ENCODE measurements at regions not wholly inside any gene's neighbourhood (a gene's known extent, or its start where the extent isn't known, plus 50 kb on each side); places are given as distances from the start of the nearest gene placed in this dataset.

DNA sequence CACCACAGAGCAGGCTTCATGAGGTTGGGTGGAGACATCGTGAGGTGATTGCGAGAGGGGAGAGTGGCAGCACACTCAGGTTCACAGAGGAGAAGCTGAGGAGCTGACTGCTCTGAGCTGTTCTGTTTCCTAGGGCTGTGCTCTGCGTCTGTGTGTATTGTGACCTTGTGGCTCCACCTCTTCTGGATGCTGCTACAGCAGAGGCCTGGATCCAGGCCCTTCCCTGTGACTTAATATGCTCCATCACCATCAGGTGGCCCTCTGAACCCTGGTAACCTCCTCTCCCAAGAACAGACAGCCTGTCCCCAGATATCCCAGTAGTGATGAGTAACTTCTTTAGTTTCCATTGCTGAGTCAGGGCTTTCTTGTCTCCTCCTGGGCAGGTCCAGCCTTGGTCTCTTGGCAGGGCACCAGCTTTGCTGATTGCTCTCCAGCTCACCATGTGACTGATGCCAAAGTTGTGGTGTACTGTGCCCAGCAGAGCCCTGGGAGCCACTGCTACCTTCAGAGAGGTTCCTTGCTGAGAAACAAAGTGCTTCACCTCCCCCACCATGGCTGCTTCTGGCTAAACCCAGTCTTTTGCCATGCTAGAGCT, 212.8 kb upstream of the CHD1 start:
- Histone ChIP-seq H4K20me1 (ENCODE audit: insufficient read depth, low read length) (no peaks in the 10 kb centered on the region), H3K4me1 (ENCODE audit: control insufficient read depth in 1 of 2, insufficient read depth in 2 of 2, low read length in 2 of 2) (no peaks in the 10 kb centered on the region), H3K4me2 (replicated peaks; ENCODE audit: extremely low read depth, low read length, poor library complexity, severe bottlenecking) (no peak overlapping the region), H2AFZ (ENCODE audit: insufficient read depth, low read depth, low read length, poor library complexity, severe bottlenecking) (no peak overlapping the region), H3K36me3 (replicated peaks in 1 of 2; ENCODE audit: control insufficient read depth in 1 of 2, insufficient read depth in 2 of 2, low read length in 2 of 2) (no peaks in the 10 kb centered on the region), H3K9ac (ENCODE audit: insufficient read depth, low read length, poor library complexity, severe bottlenecking) (no peak overlapping the region), H3K9me3 (replicated peaks in 1 of 2; ENCODE audit: control insufficient read depth in 1 of 2, insufficient read depth in 1 of 2, low read length in 2 of 2) (peaks cover 3 to 7% of the 10 kb centered on the region in 2 donors), H3K79me2 (ENCODE audit: insufficient read depth, low read length) (no peaks in the 10 kb centered on the region), H3K4me3 (replicated peaks in 1 of 3; ENCODE audit: low read depth in 2 of 3, low read length in 3 of 3) (no peak overlapping the region), H3K27ac (ENCODE audit: low read depth in 1 of 2, low read length in 2 of 2) (no peak overlapping the region), H3K27me3 (ENCODE audit: control insufficient read depth in 2 of 2, insufficient read depth in 2 of 2, low read length in 2 of 2) (no peaks in the 10 kb centered on the region)
- WGBS (ENCODE audit: insufficient coverage): 88% methylated on average over 3 of the region's 3 CpGs
- Mint-ChIP-seq H3K4me1 (no peaks in the 10 kb centered on the region), H3K9me3 (peaks cover 7 to 23% (median 10%) of the 10 kb centered on the region in 7 donors), H3K27me3 (ENCODE audit: low read depth in 3 of 3) (peaks cover 0 to 2% (median 0%) of the 10 kb centered on the region in 3 donors), H3K27ac (no peak overlapping the region), H3K4me3 (no peak overlapping the region), H3K36me3 (no peaks in the 10 kb centered on the region)
- TF ChIP-seq, protein P1, sequence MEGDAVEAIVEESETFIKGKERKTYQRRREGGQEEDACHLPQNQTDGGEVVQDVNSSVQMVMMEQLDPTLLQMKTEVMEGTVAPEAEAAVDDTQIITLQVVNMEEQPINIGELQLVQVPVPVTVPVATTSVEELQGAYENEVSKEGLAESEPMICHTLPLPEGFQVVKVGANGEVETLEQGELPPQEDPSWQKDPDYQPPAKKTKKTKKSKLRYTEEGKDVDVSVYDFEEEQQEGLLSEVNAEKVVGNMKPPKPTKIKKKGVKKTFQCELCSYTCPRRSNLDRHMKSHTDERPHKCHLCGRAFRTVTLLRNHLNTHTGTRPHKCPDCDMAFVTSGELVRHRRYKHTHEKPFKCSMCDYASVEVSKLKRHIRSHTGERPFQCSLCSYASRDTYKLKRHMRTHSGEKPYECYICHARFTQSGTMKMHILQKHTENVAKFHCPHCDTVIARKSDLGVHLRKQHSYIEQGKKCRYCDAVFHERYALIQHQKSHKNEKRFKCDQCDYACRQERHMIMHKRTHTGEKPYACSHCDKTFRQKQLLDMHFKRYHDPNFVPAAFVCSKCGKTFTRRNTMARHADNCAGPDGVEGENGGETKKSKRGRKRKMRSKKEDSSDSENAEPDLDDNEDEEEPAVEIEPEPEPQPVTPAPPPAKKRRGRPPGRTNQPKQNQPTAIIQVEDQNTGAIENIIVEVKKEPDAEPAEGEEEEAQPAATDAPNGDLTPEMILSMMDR (IDR thresholded peaks at IDR 0.05): no peak
- no peak for DNase-seq
- intact Hi-C loops (cut with micrococcal nuclease): no loop called here

DNA sequence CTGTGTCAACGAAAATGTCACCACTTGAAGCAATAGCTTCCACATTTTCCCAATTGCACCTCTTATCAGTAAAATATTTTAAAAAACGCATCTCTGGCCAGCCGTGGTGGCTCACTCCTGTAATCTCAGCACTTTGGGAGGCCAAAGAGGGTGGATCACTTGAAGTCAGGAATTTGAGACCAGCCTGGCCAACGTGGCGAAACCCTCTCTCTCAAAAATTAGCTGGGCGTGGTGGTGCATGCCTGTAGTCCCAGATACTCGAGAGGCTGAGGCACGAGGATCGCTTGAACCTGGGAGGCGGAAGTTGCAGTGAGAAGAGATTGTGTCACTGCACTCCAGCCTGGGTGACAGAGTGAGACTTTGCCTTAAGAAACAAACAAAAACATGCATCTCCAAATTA, 210.1 kb upstream of the CHD1 start:
- Histone ChIP-seq H3K4me2 (replicated peaks; ENCODE audit: extremely low read depth, low read length, poor library complexity, severe bottlenecking) (no peak overlapping the region), H3K4me1 (ENCODE audit: control insufficient read depth in 1 of 2, insufficient read depth in 2 of 2, low read length in 2 of 2) (no peaks in the 10 kb centered on the region), H2AFZ (ENCODE audit: insufficient read depth, low read depth, low read length, poor library complexity, severe bottlenecking) (no peak overlapping the region), H3K9me3 (replicated peaks in 1 of 2; ENCODE audit: control insufficient read depth in 1 of 2, insufficient read depth in 1 of 2, low read length in 2 of 2) (no peaks in the 10 kb centered on the region), H3K9ac (ENCODE audit: insufficient read depth, low read length, poor library complexity, severe bottlenecking) (no peak overlapping the region), H3K27ac (ENCODE audit: low read depth in 1 of 2, low read length in 2 of 2) (no peak overlapping the region), H3K36me3 (replicated peaks in 1 of 2; ENCODE audit: control insufficient read depth in 1 of 2, insufficient read depth in 2 of 2, low read length in 2 of 2) (no peaks in the 10 kb centered on the region), H3K27me3 (ENCODE audit: control insufficient read depth in 2 of 2, insufficient read depth in 2 of 2, low read length in 2 of 2) (no peaks in the 10 kb centered on the region), H3K79me2 (ENCODE audit: insufficient read depth, low read length) (no peaks in the 10 kb centered on the region), H3K4me3 (replicated peaks in 1 of 3; ENCODE audit: low read depth in 2 of 3, low read length in 3 of 3) (no peak overlapping the region), H4K20me1 (ENCODE audit: insufficient read depth, low read length) (no peaks in the 10 kb centered on the region)
- Mint-ChIP-seq H3K27me3 (ENCODE audit: low read depth in 3 of 3) (peaks cover 0 to 2% (median 0%) of the 10 kb centered on the region in 3 donors), H3K9me3 (peaks cover 6 to 20% (median 8%) of the 10 kb centered on the region in 7 donors), H3K36me3 (no peaks in the 10 kb centered on the region), H3K4me1 (no peaks in the 10 kb centered on the region), H3K27ac (no peak overlapping the region), H3K4me3 (no peak overlapping the region)
- WGBS (ENCODE audit: insufficient coverage): 94% methylated on average over 8 of the region's 10 CpGs
- intact Hi-C loops (cut with micrococcal nuclease): no loop called here
- TF ChIP-seq, protein P1 (IDR thresholded peaks at IDR 0.05): no peak
- no peak for DNase-seq
